ENCODE measurements at regions not wholly inside any gene's neighbourhood (a gene's known extent, or its start where the extent isn't known, plus 50 kb on each side); places are given as distances from the start of the nearest gene placed in this dataset.

DNA sequence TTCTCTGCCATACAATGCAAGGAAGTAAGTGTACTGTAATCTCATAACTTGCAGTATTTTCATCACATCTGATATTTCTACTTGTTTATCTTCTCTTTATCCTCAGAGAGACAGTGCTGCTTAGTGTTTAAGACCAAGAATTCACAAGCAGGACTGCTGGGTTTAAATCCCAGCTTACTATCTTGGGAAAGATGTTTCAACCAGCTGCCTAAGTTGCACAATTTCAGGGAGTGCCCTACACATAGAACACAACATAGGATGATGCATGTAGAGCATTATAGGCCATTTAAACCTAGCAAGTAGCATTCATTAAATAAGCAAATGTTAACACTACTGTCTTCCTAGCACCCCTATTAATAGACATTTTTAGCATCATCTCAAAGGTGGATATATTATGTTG, 205.2 kb upstream of the CEP162 start:
- Histone ChIP-seq H4K91ac (ENCODE audit: low read length) (no peak overlapping the region), H3K4ac (ENCODE audit: low read depth in 1 of 2, low read length in 2 of 2) (no peak overlapping the region), H3K9ac (ENCODE audit: low read length) (no peak overlapping the region), H3K23ac (ENCODE audit: low read length in 2 of 2) (no peak overlapping the region), H3K4me2 (ENCODE audit: low read length, poor library complexity, severe bottlenecking) (no peak overlapping the region), H2BK15ac (ENCODE audit: low read depth, poor library complexity, severe bottlenecking) (no peak overlapping the region), H3K36me3 (ENCODE audit: control insufficient read depth in 1 of 2, insufficient read depth in 2 of 2, low read depth in 1 of 2, low read length in 2 of 2) (no peaks in the 10 kb centered on the region), H2AK5ac (ENCODE audit: low read length, severe bottlenecking) (no peak overlapping the region), H3K79me1 (replicated peaks; ENCODE audit: low read length, poor library complexity, severe bottlenecking) (no peaks in the 10 kb centered on the region), H3K18ac (ENCODE audit: low read depth in 1 of 2, low read length in 2 of 2) (no peak overlapping the region), H3K27ac (ENCODE audit: low read length, poor library complexity, severe bottlenecking) (no peak overlapping the region), H4K8ac (ENCODE audit: low read length) (no peak overlapping the region), H2BK5ac (ENCODE audit: low read depth, low read length, poor library complexity, severe bottlenecking) (no peak overlapping the region), H3K27me3 (ENCODE audit: control insufficient read depth in 1 of 2, insufficient read depth in 1 of 2, low read length in 2 of 2) (peaks cover 0 to 5% of the 10 kb centered on the region in 2 experiments), H2BK120ac (ENCODE audit: low read depth, low read length) (no peak overlapping the region), H3K9me3 (ENCODE audit: control insufficient read depth, low read length) (no peaks in the 10 kb centered on the region), H2AFZ (ENCODE audit: low read depth, low read length) (no peak overlapping the region), H3K4me3 (ENCODE audit: insufficient read depth in 1 of 2, low read depth in 1 of 2, low read length in 2 of 2) (no peak overlapping the region), H2BK12ac (ENCODE audit: low read length in 2 of 2) (no peak overlapping the region), H3K14ac (ENCODE audit: low read length in 2 of 2) (no peak overlapping the region), H3K4me1 (ENCODE audit: control insufficient read depth, insufficient read depth, low read depth, low read length) (no peaks in the 10 kb centered on the region)
- peak; percentile 34 for DNase-seq

DNA sequence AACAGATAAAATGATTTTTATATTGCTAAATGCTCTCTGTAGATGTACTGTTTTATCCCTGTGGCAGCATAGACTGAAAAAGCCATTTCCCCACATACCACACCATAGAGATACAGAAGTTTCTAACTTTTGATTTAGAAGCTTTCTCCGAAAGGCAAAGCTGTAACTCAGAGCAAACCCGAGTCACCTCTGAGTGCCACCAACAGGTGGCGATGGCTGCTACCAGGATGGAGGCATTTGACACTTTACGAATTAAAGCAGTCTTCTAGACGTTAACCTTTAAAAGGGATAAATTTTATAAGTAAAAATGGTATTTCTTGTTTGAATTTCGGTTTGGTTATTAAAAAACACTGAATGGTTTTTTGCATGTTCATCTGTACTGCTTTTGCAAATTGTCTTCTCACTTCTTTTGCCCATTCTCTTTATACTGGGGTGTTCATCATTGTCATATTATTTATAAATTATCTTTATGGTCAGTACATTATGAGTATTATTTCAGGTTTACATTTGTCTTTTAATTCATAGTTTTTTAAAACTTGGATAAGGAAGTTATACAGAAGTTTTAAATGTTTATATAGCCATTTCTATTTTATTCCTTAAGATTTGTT, 201.0 kb upstream of the CEP162 start:
- Histone ChIP-seq H2BK12ac (ENCODE audit: low read length in 2 of 2) (no peak overlapping the region), H2BK5ac (ENCODE audit: low read depth, low read length, poor library complexity, severe bottlenecking) (no peak overlapping the region), H2AK5ac (ENCODE audit: low read length, severe bottlenecking) (no peak overlapping the region), H3K23ac (ENCODE audit: low read length in 2 of 2) (no peak overlapping the region), H3K36me3 (ENCODE audit: control insufficient read depth in 1 of 2, insufficient read depth in 2 of 2, low read depth in 1 of 2, low read length in 2 of 2) (no peaks in the 10 kb centered on the region), H2AFZ (ENCODE audit: low read depth, low read length) (no peak overlapping the region), H2BK120ac (ENCODE audit: low read depth, low read length) (no peak overlapping the region), H3K27ac (ENCODE audit: low read length, poor library complexity, severe bottlenecking) (no peak overlapping the region), H3K4ac (ENCODE audit: low read depth in 1 of 2, low read length in 2 of 2) (no peak overlapping the region), H3K4me1 (ENCODE audit: control insufficient read depth, insufficient read depth, low read depth, low read length) (no peaks in the 10 kb centered on the region), H3K27me3 (ENCODE audit: control insufficient read depth in 1 of 2, insufficient read depth in 1 of 2, low read length in 2 of 2) (peaks cover 0 to 5% of the 10 kb centered on the region in 2 experiments), H3K14ac (ENCODE audit: low read length in 2 of 2) (no peak overlapping the region), H4K8ac (ENCODE audit: low read length) (no peak overlapping the region), H3K4me3 (ENCODE audit: insufficient read depth in 1 of 2, low read depth in 1 of 2, low read length in 2 of 2) (no peak overlapping the region), H2BK15ac (ENCODE audit: low read depth, poor library complexity, severe bottlenecking) (no peak overlapping the region), H3K18ac (ENCODE audit: low read depth in 1 of 2, low read length in 2 of 2) (no peak overlapping the region), H4K91ac (ENCODE audit: low read length) (no peak overlapping the region), H3K9ac (ENCODE audit: low read length) (no peak overlapping the region), H3K9me3 (ENCODE audit: control insufficient read depth, low read length) (no peaks in the 10 kb centered on the region), H3K79me1 (replicated peaks; ENCODE audit: low read length, poor library complexity, severe bottlenecking) (no peaks in the 10 kb centered on the region), H3K4me2 (ENCODE audit: low read length, poor library complexity, severe bottlenecking) (no peak overlapping the region)
- 10% methylated on average over 4 of the region's 6 CpGs for WGBS
- peak; percentile 57 for DNase-seq

DNA sequence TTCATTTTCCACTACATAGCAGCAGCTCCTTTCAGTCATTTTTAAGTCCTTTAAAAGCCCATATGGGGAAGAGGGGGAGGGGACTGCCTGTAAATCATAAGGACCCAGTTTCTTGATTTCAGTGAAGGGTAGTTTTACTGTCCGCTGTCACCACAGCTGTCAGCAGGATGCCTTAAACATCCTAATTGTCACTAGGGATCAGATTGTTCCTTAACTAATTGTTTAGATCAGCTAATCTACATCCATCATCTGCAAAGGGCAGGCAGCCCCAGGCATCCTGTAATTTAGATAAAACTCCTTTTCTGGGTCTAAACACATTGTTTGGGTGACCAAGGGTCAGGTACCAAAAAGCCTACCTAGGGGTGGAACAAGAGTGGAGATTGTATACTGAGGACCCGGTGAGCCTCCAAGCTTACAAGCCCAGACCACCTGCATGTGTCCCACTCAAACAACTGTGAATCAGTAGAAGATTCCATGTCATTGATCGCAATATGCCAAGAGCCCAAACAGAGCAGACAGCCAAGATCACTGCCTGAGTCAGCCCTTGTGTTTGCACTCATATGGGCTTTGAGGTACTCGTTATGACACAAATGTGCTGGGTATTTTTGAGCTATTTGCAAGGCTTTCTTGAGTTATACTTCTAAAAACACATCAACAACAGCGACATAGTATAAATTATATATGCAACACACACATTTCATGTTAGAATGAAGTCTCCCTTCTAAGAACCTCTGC, 198.7 kb upstream of the CEP162 start:
- Histone ChIP-seq H3K23ac (ENCODE audit: low read length in 2 of 2) (no peak overlapping the region), H3K4ac (ENCODE audit: low read depth in 1 of 2, low read length in 2 of 2) (no peak overlapping the region), H3K14ac (ENCODE audit: low read length in 2 of 2) (no peak overlapping the region), H3K4me3 (ENCODE audit: insufficient read depth in 1 of 2, low read depth in 1 of 2, low read length in 2 of 2) (no peak overlapping the region), H3K4me2 (ENCODE audit: low read length, poor library complexity, severe bottlenecking) (no peak overlapping the region), H3K4me1 (ENCODE audit: control insufficient read depth, insufficient read depth, low read depth, low read length) (no peaks in the 10 kb centered on the region), H2BK5ac (ENCODE audit: low read depth, low read length, poor library complexity, severe bottlenecking) (no peak overlapping the region), H2AFZ (ENCODE audit: low read depth, low read length) (no peak overlapping the region), H3K36me3 (ENCODE audit: control insufficient read depth in 1 of 2, insufficient read depth in 2 of 2, low read depth in 1 of 2, low read length in 2 of 2) (no peaks in the 10 kb centered on the region), H4K8ac (ENCODE audit: low read length) (no peak overlapping the region), H3K18ac (ENCODE audit: low read depth in 1 of 2, low read length in 2 of 2) (no peak overlapping the region), H4K91ac (ENCODE audit: low read length) (no peak overlapping the region), H3K9ac (ENCODE audit: low read length) (no peak overlapping the region), H2BK120ac (ENCODE audit: low read depth, low read length) (no peak overlapping the region), H3K27ac (ENCODE audit: low read length, poor library complexity, severe bottlenecking) (no peak overlapping the region), H3K27me3 (ENCODE audit: control insufficient read depth in 1 of 2, insufficient read depth in 1 of 2, low read length in 2 of 2) (peaks cover 0 to 8% of the 10 kb centered on the region in 2 experiments), H2AK5ac (ENCODE audit: low read length, severe bottlenecking) (no peak overlapping the region), H3K79me1 (replicated peaks; ENCODE audit: low read length, poor library complexity, severe bottlenecking) (no peaks in the 10 kb centered on the region), H2BK12ac (ENCODE audit: low read length in 2 of 2) (no peak overlapping the region), H2BK15ac (ENCODE audit: low read depth, poor library complexity, severe bottlenecking) (no peak overlapping the region), H3K9me3 (ENCODE audit: control insufficient read depth, low read length) (no peaks in the 10 kb centered on the region)
- 65% methylated on average over 3 of the region's 5 CpGs for WGBS
- no peak for DNase-seq

GRCh38 chr6:84424956-84425355, 197.5 kb upstream of the CEP162 start:
- Histone ChIP-seq H3K79me1 (replicated peaks; ENCODE audit: low read length, poor library complexity, severe bottlenecking) (no peaks in the 10 kb centered on the region), H3K36me3 (ENCODE audit: control insufficient read depth in 1 of 2, insufficient read depth in 2 of 2, low read depth in 1 of 2, low read length in 2 of 2) (no peaks in the 10 kb centered on the region), H2BK5ac (ENCODE audit: low read depth, low read length, poor library complexity, severe bottlenecking) (no peak overlapping the region), H3K9ac (ENCODE audit: low read length) (no peak overlapping the region), H2BK12ac (ENCODE audit: low read length in 2 of 2) (no peak overlapping the region), H3K4me3 (ENCODE audit: insufficient read depth in 1 of 2, low read depth in 1 of 2, low read length in 2 of 2) (no peak overlapping the region), H3K4me2 (ENCODE audit: low read length, poor library complexity, severe bottlenecking) (no peak overlapping the region), H3K4ac (ENCODE audit: low read depth in 1 of 2, low read length in 2 of 2) (no peak overlapping the region), H3K14ac (ENCODE audit: low read length in 2 of 2) (no peak overlapping the region), H3K9me3 (ENCODE audit: control insufficient read depth, low read length) (no peaks in the 10 kb centered on the region), H4K8ac (ENCODE audit: low read length) (no peak overlapping the region), H3K23ac (ENCODE audit: low read length in 2 of 2) (no peak overlapping the region), H3K27me3 (ENCODE audit: control insufficient read depth in 1 of 2, insufficient read depth in 1 of 2, low read length in 2 of 2) (peaks cover 0 to 8% of the 10 kb centered on the region in 2 experiments), H4K91ac (ENCODE audit: low read length) (no peak overlapping the region), H3K27ac (ENCODE audit: low read length, poor library complexity, severe bottlenecking) (no peak overlapping the region), H2AK5ac (ENCODE audit: low read length, severe bottlenecking) (no peak overlapping the region), H2AFZ (ENCODE audit: low read depth, low read length) (no peak overlapping the region), H2BK120ac (ENCODE audit: low read depth, low read length) (no peak overlapping the region), H3K4me1 (ENCODE audit: control insufficient read depth, insufficient read depth, low read depth, low read length) (no peaks in the 10 kb centered on the region), H2BK15ac (ENCODE audit: low read depth, poor library complexity, severe bottlenecking) (no peak overlapping the region), H3K18ac (ENCODE audit: low read depth in 1 of 2, low read length in 2 of 2) (no peak overlapping the region)
- WGBS: 57% methylated on average over 1 of the region's 4 CpGs
- no peak for DNase-seq
